Peyer's patch (tissue), 4 donors: ENCODE measurements at regions not wholly inside any gene's neighbourhood (a gene's known extent, or its start where the extent isn't known, plus 50 kb on each side); places are given as distances from the start of the nearest gene placed in this dataset.
A peak's percentile ranks its signal among the peaks of the same experiment; 100 is the strongest.

Source experiments
- DNase-seq, 3 donors: peaks; one replicate each; pipeline ENCODE4 v3.0.0-alpha.2; 2017 to 2019
- H3K27ac ChIP-seq, 4 donors: fragments of 200-600 bp; sonication (generic); one replicate each; pipeline ENCODE4 v1.5.1; 2016 to 2019
- H3K27me3 ChIP-seq, 2 donors: fragments of 200-600 bp; sonication (generic); one replicate each; pipeline ENCODE4 v1.5.1; 2019
- H3K36me3 ChIP-seq, 3 donors: fragments of 200-600 bp; sonication (generic); one replicate each; pipeline ENCODE4 v1.5.1; 2016 to 2019
- H3K4me1 ChIP-seq, 4 donors: fragments of 200-600 bp; sonication (generic); one replicate each; pipeline ENCODE4 v1.5.1; 2016 to 2019
- H3K4me3 ChIP-seq, 4 donors: fragments of 200-600 bp; sonication (generic); 1 replicate in 3 of 4; 2 replicates in 1 of 4; pipeline ENCODE4 v1.5.1; 2016 to 2019; ENCODE audit warnings: mild to moderate bottlenecking in 1 of 4
- H3K9me3 ChIP-seq, 4 donors: fragments of 200-600 bp; sonication (generic); one replicate each; pipeline ENCODE4 v1.5.1; 2016 to 2019; ENCODE audit warnings: mild to moderate bottlenecking in 1 of 4
- POLR2A ChIP-seq, 2 donors: fragments of 450-650 bp; IDR thresholded peaks; one replicate each; pipeline ENCODE4 v1.5.1; 2017; ENCODE audit warnings: antibody characterized with exemption in 2 of 2, mild to moderate bottlenecking in 2 of 2, moderate library complexity in 2 of 2
- TF ChIP-seq, protein P1 (sequence below), 6 experiments: fragments of 450-650 bp in 4 of 6; fragments of 200-600 bp in 2 of 6; sonication (generic) in 1 of 6; IDR thresholded peaks; one replicate each; pipeline ENCODE4 v1.5.1; 2017 to 2019; ENCODE audit warnings: antibody characterized with exemption in 6 of 6, mild to moderate bottlenecking in 3 of 6, moderate library complexity in 1 of 6

DNA sequence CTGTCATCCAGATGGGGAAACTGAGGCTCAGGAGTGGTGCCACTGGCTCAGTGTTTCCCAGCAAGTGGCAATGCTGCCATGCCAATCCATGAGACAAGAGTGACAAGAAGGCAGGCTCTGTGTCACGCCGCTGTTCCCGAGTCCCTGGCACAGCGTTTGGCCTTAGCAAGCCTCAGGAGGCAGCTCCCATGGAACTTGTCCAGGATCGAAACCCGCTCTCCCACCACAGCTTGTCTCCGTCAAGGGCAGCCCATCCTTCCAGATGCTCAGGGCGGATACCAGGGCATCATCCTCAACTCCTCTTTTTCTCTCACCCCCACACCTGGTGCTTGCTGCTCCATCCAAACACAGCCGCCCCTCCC lies 110.6 kb upstream of the PTPN1 start:
- peaks cover 0 to 18% (median 0%) of the 10 kb centered on the region in 4 donors for H3K4me1 ChIP-seq
- peak overlapping the region; percentile 7 to 63 (median 37) for H3K27ac ChIP-seq
- no peak for TF ChIP-seq POLR2A (IDR thresholded peaks at IDR 0.05)
- TF ChIP-seq, protein P1, sequence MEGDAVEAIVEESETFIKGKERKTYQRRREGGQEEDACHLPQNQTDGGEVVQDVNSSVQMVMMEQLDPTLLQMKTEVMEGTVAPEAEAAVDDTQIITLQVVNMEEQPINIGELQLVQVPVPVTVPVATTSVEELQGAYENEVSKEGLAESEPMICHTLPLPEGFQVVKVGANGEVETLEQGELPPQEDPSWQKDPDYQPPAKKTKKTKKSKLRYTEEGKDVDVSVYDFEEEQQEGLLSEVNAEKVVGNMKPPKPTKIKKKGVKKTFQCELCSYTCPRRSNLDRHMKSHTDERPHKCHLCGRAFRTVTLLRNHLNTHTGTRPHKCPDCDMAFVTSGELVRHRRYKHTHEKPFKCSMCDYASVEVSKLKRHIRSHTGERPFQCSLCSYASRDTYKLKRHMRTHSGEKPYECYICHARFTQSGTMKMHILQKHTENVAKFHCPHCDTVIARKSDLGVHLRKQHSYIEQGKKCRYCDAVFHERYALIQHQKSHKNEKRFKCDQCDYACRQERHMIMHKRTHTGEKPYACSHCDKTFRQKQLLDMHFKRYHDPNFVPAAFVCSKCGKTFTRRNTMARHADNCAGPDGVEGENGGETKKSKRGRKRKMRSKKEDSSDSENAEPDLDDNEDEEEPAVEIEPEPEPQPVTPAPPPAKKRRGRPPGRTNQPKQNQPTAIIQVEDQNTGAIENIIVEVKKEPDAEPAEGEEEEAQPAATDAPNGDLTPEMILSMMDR (IDR thresholded peaks at IDR 0.05), result no peak
- no peaks in the 10 kb centered on the region for H3K9me3 ChIP-seq
- no peak for DNase-seq
- H3K4me3 ChIP-seq, result no peak overlapping the region
- H3K36me3 ChIP-seq, result no peaks in the 10 kb centered on the region
- H3K27me3 ChIP-seq, result no peaks in the 10 kb centered on the region

DNA sequence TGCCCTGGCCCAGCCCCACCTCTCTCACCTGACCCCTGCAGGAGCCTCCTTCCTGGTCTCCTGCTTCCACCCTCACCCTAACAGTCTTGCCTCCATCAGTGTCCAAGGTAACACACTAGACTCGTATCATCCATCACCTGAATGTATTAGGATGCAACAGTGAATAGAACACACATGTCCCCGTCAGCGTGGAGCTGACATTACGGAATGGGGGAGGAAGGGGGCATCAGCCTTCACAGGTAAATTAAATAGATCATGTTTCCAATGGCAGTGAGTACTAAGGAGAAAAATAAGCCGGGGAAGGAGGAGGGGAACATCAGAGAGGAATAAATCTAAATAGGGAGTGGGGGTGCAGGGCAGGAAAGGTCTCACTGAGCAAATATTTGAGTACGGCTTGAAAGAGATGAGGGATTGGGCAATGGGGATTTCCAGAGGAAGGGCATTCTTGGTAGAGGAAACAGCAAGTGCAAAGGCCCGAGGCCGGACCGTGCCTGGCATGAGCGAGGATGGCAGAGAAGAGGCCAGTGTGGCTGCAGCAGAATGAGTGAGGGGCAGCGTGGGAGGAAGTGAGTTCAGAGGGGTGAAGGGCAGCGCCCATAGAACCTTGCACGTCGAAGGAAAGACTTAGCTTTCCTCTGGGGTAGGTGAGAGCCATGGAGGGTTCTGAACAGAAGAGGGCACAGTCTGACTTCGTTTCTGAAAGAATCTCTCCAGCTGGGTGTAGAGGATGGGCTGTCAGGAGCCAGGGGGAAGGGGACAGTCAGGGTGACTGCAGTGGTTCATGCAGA lies 110.1 kb upstream of the PTPN1 start:
- Histone ChIP-seq H3K4me1 (peaks cover 0 to 16% (median 0%) of the 10 kb centered on the region in 4 donors), H3K4me3 (no peak overlapping the region), H3K9me3 (no peaks in the 10 kb centered on the region), H3K36me3 (no peaks in the 10 kb centered on the region), H3K27ac (peak overlapping the region; percentile 7 to 63 (median 37)), H3K27me3 (no peaks in the 10 kb centered on the region)
- no peak for DNase-seq
- TF ChIP-seq POLR2A (IDR thresholded peaks at IDR 0.05), result peak in 1 of 2 donors; percentile 12
- TF ChIP-seq, protein P1 (IDR thresholded peaks at IDR 0.05), result peak in 3 of 6 experiments; percentile 27 to 30 (median 28)

DNA sequence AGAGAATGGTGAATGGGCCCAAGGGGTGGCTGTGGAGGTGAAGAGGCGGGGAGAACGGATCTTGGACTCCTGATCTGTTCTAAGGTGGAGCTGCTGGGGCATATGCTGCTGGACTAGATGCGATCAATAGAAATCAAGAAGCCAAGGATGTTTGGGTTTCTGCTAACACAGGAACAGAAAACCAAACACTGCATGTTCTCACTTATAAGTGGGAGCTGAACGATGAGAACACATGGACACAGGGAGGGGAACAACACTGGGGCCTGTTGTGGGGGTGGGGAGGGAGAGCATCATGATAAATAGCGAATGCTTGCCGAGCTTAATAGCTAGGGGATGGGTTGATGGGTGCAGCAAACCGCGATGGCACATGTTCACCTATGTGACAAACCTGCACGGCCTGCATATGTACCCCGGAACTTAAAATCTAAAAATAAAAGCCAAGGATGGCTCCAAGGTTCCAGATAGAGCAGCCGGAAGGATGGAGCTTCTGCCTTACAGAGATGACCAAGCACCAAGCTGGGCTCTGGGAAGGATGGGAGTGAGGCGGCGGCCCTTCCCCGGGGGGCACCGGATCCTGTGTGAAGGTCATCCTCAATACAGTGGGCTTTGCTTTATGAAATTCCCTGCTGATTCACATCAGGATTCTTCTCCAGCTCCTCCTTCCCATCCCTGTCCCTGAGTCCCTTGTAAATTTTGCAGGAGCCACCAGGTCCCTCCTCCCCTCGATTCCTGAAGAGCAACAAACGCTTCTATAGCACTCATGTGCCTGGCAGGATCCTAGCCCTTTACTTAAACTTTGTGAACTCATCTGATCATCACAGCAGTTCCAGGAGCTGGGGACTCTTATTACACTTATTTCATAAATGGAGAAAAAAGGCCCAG lies 109.2 kb upstream of the PTPN1 start:
- TF ChIP-seq, protein P1 (IDR thresholded peaks at IDR 0.05), result no peak
- no peak for TF ChIP-seq POLR2A (IDR thresholded peaks at IDR 0.05)
- H3K9me3 ChIP-seq, result no peaks in the 10 kb centered on the region
- no peak for DNase-seq
- peaks cover 0 to 16% (median 0%) of the 10 kb centered on the region in 4 donors for H3K4me1 ChIP-seq
- H3K27ac ChIP-seq, result peak overlapping the region in 3 of 4 donors; percentile 7 to 63 (median 52)
- H3K36me3 ChIP-seq, result no peaks in the 10 kb centered on the region
- no peak overlapping the region for H3K4me3 ChIP-seq
- no peaks in the 10 kb centered on the region for H3K27me3 ChIP-seq

DNA sequence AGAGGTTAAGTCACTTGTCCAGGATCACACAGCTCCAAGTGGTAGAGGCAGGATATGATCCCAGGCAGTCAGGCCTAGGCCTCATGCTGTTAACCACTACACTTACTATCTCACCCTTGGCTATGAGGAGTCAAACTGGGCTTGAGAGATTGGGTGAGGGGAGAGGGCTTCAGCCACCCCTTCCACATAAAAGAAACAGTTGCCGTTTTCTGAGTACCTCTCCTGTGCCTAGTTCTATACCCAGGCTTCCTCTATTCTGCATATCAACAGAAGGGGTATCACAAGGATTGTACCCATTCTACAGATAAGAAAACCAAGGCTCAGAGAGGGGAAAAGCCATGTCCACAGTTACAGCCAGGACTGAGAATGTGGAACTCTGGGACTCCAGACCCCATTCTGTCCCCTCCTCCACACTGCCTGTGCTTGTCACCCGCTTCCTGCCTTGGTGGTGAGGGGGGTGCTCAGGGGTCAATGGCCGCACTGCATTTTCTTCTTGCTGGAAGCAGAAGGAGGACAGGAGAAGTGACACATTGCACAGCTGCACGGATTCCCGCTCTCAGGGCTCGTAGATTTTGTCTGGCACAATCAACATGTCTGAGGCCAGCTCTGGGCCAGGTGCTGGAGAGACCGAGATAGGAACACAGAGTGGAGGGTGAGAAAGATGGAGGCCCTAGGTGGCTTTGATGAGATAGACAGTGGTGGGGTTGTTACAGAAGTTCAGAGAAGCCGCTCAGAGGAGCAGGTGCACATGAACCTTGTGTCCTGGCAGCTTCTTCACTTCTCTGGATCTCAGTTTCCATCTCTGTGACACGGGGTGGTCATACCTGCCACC lies 108.4 kb upstream of the PTPN1 start:
- TF ChIP-seq POLR2A (IDR thresholded peaks at IDR 0.05), result no peak
- peaks cover 0 to 16% (median 0%) of the 10 kb centered on the region in 4 donors for H3K4me1 ChIP-seq
- no peak overlapping the region for H3K4me3 ChIP-seq
- no peak overlapping the region for H3K27ac ChIP-seq
- H3K9me3 ChIP-seq, result no peaks in the 10 kb centered on the region
- no peak for DNase-seq
- H3K36me3 ChIP-seq, result no peaks in the 10 kb centered on the region
- no peaks in the 10 kb centered on the region for H3K27me3 ChIP-seq

DNA sequence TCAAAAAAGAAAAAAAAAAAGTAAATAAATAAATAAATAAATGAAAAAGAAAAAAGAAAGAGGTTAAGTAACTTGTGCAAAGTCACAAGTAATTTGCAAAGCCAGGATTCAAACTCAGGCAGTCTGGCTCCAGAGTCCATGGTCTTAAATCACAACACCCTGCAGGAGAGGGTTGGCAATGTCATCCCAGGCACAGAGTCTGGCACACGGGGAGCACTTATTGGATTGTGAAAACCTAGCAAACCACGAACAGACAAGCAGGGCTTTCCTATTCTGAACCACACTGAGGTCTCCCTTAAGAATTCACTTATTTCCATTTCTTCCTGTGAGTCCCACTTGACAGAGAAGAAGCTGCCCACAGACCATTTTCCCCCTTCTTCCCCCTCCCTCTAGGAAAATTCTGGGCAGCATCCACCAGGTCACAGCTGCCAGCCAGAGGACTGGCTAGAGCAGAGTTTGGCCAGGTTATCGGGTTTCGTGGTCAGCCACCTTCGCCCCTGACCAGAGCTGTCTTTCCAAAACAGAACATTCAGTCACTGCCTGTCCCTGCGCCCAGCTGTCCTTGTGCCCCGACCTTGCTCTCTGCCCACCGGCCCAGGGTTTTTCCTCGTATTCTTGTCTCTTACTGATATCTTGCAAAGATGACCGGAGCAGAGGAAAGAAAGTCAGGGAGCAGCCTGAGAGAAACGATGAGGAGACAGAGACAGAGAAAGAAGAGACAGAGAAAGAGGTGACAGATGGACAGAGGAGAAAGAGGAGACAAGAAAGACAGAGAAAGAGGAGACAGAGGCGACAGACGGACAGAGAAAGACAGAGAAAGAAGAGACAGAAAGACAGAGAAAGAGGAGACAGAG lies 106.4 kb upstream of the PTPN1 start:
- no peaks in the 10 kb centered on the region for H3K27me3 ChIP-seq
- peaks cover 0 to 17% (median 0%) of the 10 kb centered on the region in 4 donors for H3K4me1 ChIP-seq
- no peak overlapping the region for H3K4me3 ChIP-seq
- no peak overlapping the region for H3K27ac ChIP-seq
- TF ChIP-seq, protein P1 (IDR thresholded peaks at IDR 0.05), result no peak
- TF ChIP-seq POLR2A (IDR thresholded peaks at IDR 0.05), result no peak
- no peaks in the 10 kb centered on the region for H3K36me3 ChIP-seq
- DNase-seq, result no peak
- H3K9me3 ChIP-seq, result no peaks in the 10 kb centered on the region
